H9 (cell line): ENCODE measurements at regions not wholly inside any gene's neighbourhood (a gene's known extent, or its start where the extent isn't known, plus 50 kb on each side); places are given as distances from the start of the nearest gene placed in this dataset.

ENCODE experiments used
- DNase-seq: peaks from one replicate; pipeline ENCODE4 v3.0.0-alpha.2; 2017
- H2AFZ ChIP-seq: one replicate; pipeline ENCODE4 v1.6.1; 2013; ENCODE audit warnings: mild to moderate bottlenecking, low read length, control low read depth, moderate library complexity
- H2AK5ac ChIP-seq: 2 replicates; pipeline ENCODE4 v1.6.1; 2013; ENCODE audit warnings: low read length, control low read depth, mixed read lengths; ENCODE audit not compliant: insufficient read length
- H2BK120ac ChIP-seq: one replicate; pipeline ENCODE4 v1.6.1; 2013; ENCODE audit warnings: low read depth, mild to moderate bottlenecking, low read length, control low read depth, inconsistent platforms; ENCODE audit not compliant: poor library complexity, severe bottlenecking
- H2BK12ac ChIP-seq: 2 replicates; pipeline ENCODE4 v1.6.1; 2013; ENCODE audit warnings: low read length, control low read depth, mixed read lengths, low read depth; ENCODE audit not compliant: insufficient read length
- H2BK15ac ChIP-seq: 2 replicates; pipeline ENCODE4 v1.6.1; 2013; ENCODE audit warnings: low read depth, low read length, control low read depth
- H2BK20ac ChIP-seq: one replicate; pipeline ENCODE4 v1.6.1; 2013; ENCODE audit warnings: low read depth, mild to moderate bottlenecking, low read length, control low read depth, inconsistent platforms; ENCODE audit not compliant: poor library complexity, severe bottlenecking
- H2BK5ac ChIP-seq: 2 replicates; pipeline ENCODE4 v1.6.1; 2013; ENCODE audit warnings: low read length, control low read depth, mixed read lengths; ENCODE audit not compliant: insufficient read length
- H3K14ac ChIP-seq: 2 replicates; pipeline ENCODE4 v1.6.1; 2013; ENCODE audit warnings: low read length, control low read depth; ENCODE audit not compliant: insufficient read depth
- H3K18ac ChIP-seq: 2 replicates; pipeline ENCODE4 v1.6.1; 2013; ENCODE audit warnings: low read depth, mild to moderate bottlenecking, mixed read lengths, low read length, control low read depth; ENCODE audit not compliant: insufficient read length
- H3K23ac ChIP-seq: 2 replicates; pipeline ENCODE4 v1.6.1; 2013; ENCODE audit warnings: low read length, control low read depth, mixed read lengths, low read depth; ENCODE audit not compliant: insufficient read length
- H3K23me2 ChIP-seq: 2 replicates; pipeline ENCODE4 v1.6.1; 2013; ENCODE audit warnings: low read depth, mild to moderate bottlenecking, mixed read lengths, low read length, control low read depth; ENCODE audit not compliant: insufficient read length, poor library complexity, severe bottlenecking
- H3K27ac ChIP-seq: 2 replicates; pipeline ENCODE4 v1.5.1; 2013; ENCODE audit warnings: low read length, control low read depth, mixed read lengths, low read depth; ENCODE audit not compliant: insufficient read length
- H3K27me3 ChIP-seq: 2 replicates; pipeline ENCODE4 v1.6.1; 2013; ENCODE audit warnings: low read length, control low read depth, inconsistent platforms; ENCODE audit not compliant: insufficient read depth
- H3K4ac ChIP-seq: 2 replicates; pipeline ENCODE4 v1.6.1; 2013; ENCODE audit warnings: low read depth, mild to moderate bottlenecking, control low read depth, inconsistent platforms, low read length, moderate library complexity
- H3K4me1 ChIP-seq: 2 replicates; pipeline ENCODE4 v1.6.1; 2013; ENCODE audit warnings: low read length, control low read depth, inconsistent platforms; ENCODE audit not compliant: insufficient read depth
- H3K4me2 ChIP-seq: 2 replicates; pipeline ENCODE4 v1.6.1; 2013; ENCODE audit warnings: low read length, control low read depth, mixed read lengths; ENCODE audit not compliant: insufficient read length, insufficient read depth
- H3K56ac ChIP-seq: 2 replicates; pipeline ENCODE4 v1.6.1; 2013; ENCODE audit warnings: low read depth, mild to moderate bottlenecking, mixed read lengths, low read length, control low read depth; ENCODE audit not compliant: insufficient read length
- H3K79me1 ChIP-seq: 2 replicates; pipeline ENCODE4 v1.6.1; 2013; ENCODE audit warnings: low read depth, mild to moderate bottlenecking, moderate library complexity, low read length, control low read depth, inconsistent platforms; ENCODE audit not compliant: insufficient read depth, poor library complexity, severe bottlenecking
- H3K79me2 ChIP-seq: 2 replicates; pipeline ENCODE4 v1.6.1; 2013; ENCODE audit warnings: low read length, control low read depth, inconsistent platforms; ENCODE audit not compliant: insufficient read depth
- H3K9ac ChIP-seq: 2 replicates; pipeline ENCODE4 v1.6.1; 2013; ENCODE audit warnings: low read length, control low read depth, mixed read lengths; ENCODE audit not compliant: insufficient read length; ENCODE audit errors: extremely low read depth
- H3K9me3 ChIP-seq: one replicate; pipeline ENCODE4 v1.6.1; 2013; ENCODE audit warnings: low read depth, low read length, inconsistent platforms; ENCODE audit not compliant: control insufficient read depth
- H3T11ph ChIP-seq: one replicate; pipeline ENCODE4 v1.6.1; 2013; ENCODE audit warnings: mild to moderate bottlenecking, low read length, control low read depth, inconsistent platforms
- H4K20me1 ChIP-seq: one replicate; pipeline ENCODE4 v1.6.1; 2013; ENCODE audit not compliant: control insufficient read depth, insufficient read length, insufficient read depth
- H4K5ac ChIP-seq: 2 replicates; pipeline ENCODE4 v1.6.1; 2013; ENCODE audit warnings: low read depth, mild to moderate bottlenecking, mixed read lengths, low read length, control low read depth; ENCODE audit not compliant: insufficient read length
- H4K8ac ChIP-seq: replicated peaks from 2 replicates; pipeline ENCODE4 v1.6.1; 2013; ENCODE audit warnings: low read length, control low read depth, mixed read lengths, low read depth; ENCODE audit not compliant: insufficient read length
- H4K91ac ChIP-seq: 2 replicates; pipeline ENCODE4 v1.6.1; 2013; ENCODE audit warnings: low read depth, mild to moderate bottlenecking, moderate library complexity, mixed read lengths, low read length, control low read depth; ENCODE audit not compliant: insufficient read length
- H3K27ac Mint-ChIP-seq, 3 experiments: 2 replicates in 2 of 3; 3 replicates in 1 of 3; pipeline ENCODE4 v1.8.0; 2020 to 2021; ENCODE audit warnings: mixed read lengths in 3 of 3, mild to moderate bottlenecking in 1 of 3, moderate library complexity in 1 of 3
- H3K27me3 Mint-ChIP-seq: 2 replicates; pipeline ENCODE4 v1.8.0; 2021; ENCODE audit warnings: low read depth, mild to moderate bottlenecking, moderate library complexity, mixed read lengths
- H3K36me3 Mint-ChIP-seq, 3 experiments: 2 replicates in 2 of 3; 3 replicates in 1 of 3; pipeline ENCODE4 v1.8.0; 2020 to 2021; ENCODE audit warnings: low read depth in 3 of 3, mixed read lengths in 3 of 3; ENCODE audit not compliant: insufficient read depth in 1 of 3
- H3K4me1 Mint-ChIP-seq, 2 experiments: 2 replicates each; pipeline ENCODE4 v1.8.0; 2020; ENCODE audit warnings: mixed read lengths in 2 of 2
- H3K4me3 Mint-ChIP-seq, 2 experiments: 2 replicates in 1 of 2; 3 replicates in 1 of 2; pipeline ENCODE4 v1.8.0; 2020 to 2021; ENCODE audit warnings: mild to moderate bottlenecking in 2 of 2, mixed read lengths in 2 of 2, moderate library complexity in 1 of 2
- H3K9me3 Mint-ChIP-seq, 2 experiments: 2 replicates in 1 of 2; 3 replicates in 1 of 2; pipeline ENCODE4 v1.8.0; 2020; ENCODE audit warnings: mild to moderate bottlenecking in 2 of 2, mixed read lengths in 2 of 2, moderate library complexity in 1 of 2
- CTCF ChIP-seq: fragments of 200-600 bp; sonication (generic); conservative IDR thresholded peaks from 3 replicates; pipeline ENCODE4 v1.8.0; 2021; ENCODE audit warnings: antibody characterized with exemption, mild to moderate bottlenecking
- WGBS: extraction: QIAGEN DNeasy Blood & Tissue Kit; methylation state at CpG from one replicate; pipeline ENCODE4 v1.1.7; 2013; ENCODE audit warnings: missing lambda C conversion rate, low lambda C conversion rate, mixed read lengths; ENCODE audit not compliant: insufficient read length; ENCODE audit errors: extremely low coverage; 5-methylcytosine and 5-hydroxymethylcytosine counted together

GRCh38 chr7:26437003-26437532 is 145.4 kb downstream of the SNX10 start:
- WGBS: no CpG with 5 or more reads among the region's 4 CpGs
- Histone ChIP-seq H3K79me2 (no peaks in the 10 kb centered on the region), H3T11ph (no peak overlapping the region), H3K23ac (no peak overlapping the region), H2AK5ac (no peak overlapping the region), H4K20me1 (no peaks in the 10 kb centered on the region), H3K18ac (no peak overlapping the region), H2BK5ac (no peak overlapping the region), H3K56ac (no peak overlapping the region), H3K9ac (no peak overlapping the region), H3K9me3 (no peaks in the 10 kb centered on the region), H2BK15ac (no peak overlapping the region), H3K79me1 (no peaks in the 10 kb centered on the region), H2BK12ac (no peak overlapping the region), H3K23me2 (no peaks in the 10 kb centered on the region), H3K4me2 (no peak overlapping the region), H3K4me1 (0 out of 2 replicates have a peak, but pooled peaks cover 3% of the 10 kb centered on the region), H2BK20ac (no peak overlapping the region), H2AFZ (no peak overlapping the region), H4K5ac (no peak overlapping the region), H3K4ac (no peak overlapping the region), H3K27ac (no peak overlapping the region), H4K8ac (no peak overlapping the region), H2BK120ac (no peak overlapping the region), H3K27me3 (no peaks in the 10 kb centered on the region), H3K14ac (no peak overlapping the region), H4K91ac (no peak overlapping the region)
- no peak for DNase-seq
- Mint-ChIP-seq H3K9me3 (no peaks in the 10 kb centered on the region; a peak in 1 of 5 replicates), H3K4me1 (peaks cover 20 to 30% of the 10 kb centered on the region in 2 experiments), H3K27me3 (peaks cover 3% of the 10 kb centered on the region; the same call in 1 of the 2 replicates), H3K27ac (no peak overlapping the region), H3K36me3 (no peaks in the 10 kb centered on the region), H3K4me3 (no peak overlapping the region)
- TF ChIP-seq CTCF: no peak
